ENCODE measurements at regions not wholly inside any gene's neighbourhood (a gene's known extent, or its start where the extent isn't known, plus 50 kb on each side); places are given as distances from the start of the nearest gene placed in this dataset.
A peak's percentile ranks its signal among the peaks of the same experiment; 100 is the strongest.
"Not testable (repeated sequence)": the region's sequence is repeated elsewhere in the genome, so short reads cannot be mapped to it uniquely, and the experiment has no call there.

GRCh38 chr9:62655705-62656104, 1465.9 kb downstream of the SPATA31A7 start:
- not testable (repeated sequence) for DNase-seq

GRCh38 chr9:62662733-62663507, 1473.1 kb downstream of the SPATA31A7 start:
- not testable (repeated sequence) for DNase-seq

DNA sequence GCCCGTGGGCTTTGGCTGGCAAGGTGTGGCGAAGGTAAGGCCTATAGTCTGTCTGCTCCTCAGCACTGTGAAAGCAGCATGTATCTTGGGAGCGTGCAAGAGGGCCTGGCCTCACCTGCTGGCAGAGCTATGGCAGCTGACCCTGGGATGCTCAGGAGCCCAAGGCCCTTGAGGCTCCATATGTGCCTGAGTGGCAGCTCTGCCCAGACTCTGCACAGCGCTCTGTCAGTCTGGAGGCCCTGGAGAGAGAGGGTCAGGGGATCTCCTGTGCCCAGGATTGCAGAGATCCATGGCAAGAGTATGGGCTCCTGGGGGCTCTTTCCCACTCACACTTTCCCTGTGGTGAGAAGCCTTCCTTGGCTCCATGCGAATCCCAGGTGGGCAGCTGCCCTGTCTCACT, 1473.7 kb downstream of the SPATA31A7 start:
- not testable (repeated sequence) for DNase-seq

DNA sequence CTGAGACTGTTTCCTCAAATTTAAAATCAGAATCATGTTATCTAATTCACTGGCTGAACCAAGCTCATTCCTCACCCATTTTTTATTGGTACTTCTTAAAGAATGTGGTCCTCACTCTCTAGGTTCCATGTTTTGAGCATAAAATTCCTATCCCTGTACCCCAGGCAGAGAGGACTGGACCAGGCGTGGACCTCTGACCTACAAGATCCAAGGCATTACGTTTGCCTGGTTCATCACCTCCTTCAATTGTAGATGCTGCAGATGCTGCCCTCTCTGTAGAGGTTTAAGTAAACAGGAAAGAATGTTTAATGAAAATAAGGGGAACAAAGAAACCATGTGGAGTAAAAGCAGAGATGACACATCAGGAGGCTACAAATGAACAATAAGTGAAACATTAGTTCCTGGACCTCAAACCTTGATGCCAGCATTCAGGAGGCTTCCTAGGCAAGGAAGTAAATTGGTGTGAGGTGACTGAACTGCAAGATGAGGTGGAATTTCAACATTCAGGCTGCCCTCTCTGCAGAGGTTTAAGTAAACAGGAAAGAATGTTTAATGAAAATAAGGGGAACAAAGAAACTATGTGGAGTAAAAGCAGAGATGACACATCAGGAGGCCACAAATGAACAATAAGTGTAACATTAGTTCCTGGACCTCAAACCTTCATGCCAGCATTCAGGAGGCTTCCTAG, 1477.4 kb downstream of the SPATA31A7 start:
- not testable (repeated sequence) for DNase-seq

GRCh38 chr9:62677016-62677415, 1487.2 kb downstream of the SPATA31A7 start:
- not testable (repeated sequence) for DNase-seq

GRCh38 chr9:62678336-62678735, 1488.5 kb downstream of the SPATA31A7 start:
- DNase-seq, result not testable (repeated sequence)

DNA sequence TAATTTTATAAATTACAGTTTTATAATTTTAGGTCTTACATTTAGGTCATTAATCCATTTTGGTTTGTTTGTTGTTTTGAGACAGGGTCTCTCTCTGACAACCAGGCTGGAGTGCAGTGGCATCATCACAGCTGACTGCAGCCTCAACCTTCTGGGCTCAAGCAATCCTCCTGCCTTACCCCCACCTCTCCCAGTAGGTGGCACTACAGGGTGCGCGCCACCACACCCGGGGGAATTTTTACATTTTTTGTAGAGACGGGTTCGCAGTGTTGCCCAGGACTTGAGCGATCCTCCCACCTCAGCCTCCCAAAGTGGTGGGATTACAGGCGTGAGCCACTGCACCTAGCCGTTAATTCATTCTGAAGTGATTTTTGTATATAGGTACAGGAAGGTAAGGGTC, 1489.2 kb downstream of the SPATA31A7 start:
- DNase-seq, result not testable (repeated sequence)

- DNase-seq, result not testable (repeated sequence)
Observed at GRCh38 chr9:62684833-62685647, 1495.2 kb downstream of the SPATA31A7 start.

DNA sequence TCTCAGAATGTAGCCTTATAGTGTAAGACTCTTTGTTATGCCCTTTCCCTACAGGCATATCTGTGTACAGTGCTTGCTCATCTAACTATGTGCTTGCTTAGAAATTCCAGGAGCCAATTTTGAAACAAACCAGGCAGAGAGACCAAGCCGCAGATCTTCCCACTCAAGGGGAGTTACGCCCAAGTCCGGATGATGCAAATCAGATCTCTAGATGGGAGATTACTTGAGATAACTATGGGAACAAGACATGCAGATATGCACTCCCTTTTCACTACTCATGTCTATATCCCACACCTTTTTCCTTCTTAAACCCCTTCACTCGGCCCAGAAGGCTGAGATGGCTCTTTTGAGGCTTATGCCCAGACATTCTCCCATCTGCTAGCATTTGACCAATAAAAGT, 1496.5 kb downstream of the SPATA31A7 start:
- not testable (repeated sequence) for DNase-seq

GRCh38 chr9:62693019-62693418, 1503.2 kb downstream of the SPATA31A7 start:
- not testable (repeated sequence) for DNase-seq

- not testable (repeated sequence) for DNase-seq
Observed at GRCh38 chr9:62711317-62711716, 1521.5 kb downstream of the SPATA31A7 start.

GRCh38 chr9:62725580-62725979, 1535.7 kb downstream of the SPATA31A7 start:
- DNase-seq, result not testable (repeated sequence)

- peak; percentile 0 for DNase-seq
Observed at GRCh38 chr9:62730229-62731000, 1540.6 kb downstream of the SPATA31A7 start.

GRCh38 chr9:62731015-62731414, 1541.2 kb downstream of the SPATA31A7 start:
- not testable (repeated sequence) for DNase-seq

- DNase-seq, result not testable (repeated sequence)
Observed at GRCh38 chr9:62737004-62737606, 1547.3 kb downstream of the SPATA31A7 start.

GRCh38 chr9:62737915-62738314, 1548.1 kb downstream of the SPATA31A7 start:
- not testable (repeated sequence) for DNase-seq

DNA sequence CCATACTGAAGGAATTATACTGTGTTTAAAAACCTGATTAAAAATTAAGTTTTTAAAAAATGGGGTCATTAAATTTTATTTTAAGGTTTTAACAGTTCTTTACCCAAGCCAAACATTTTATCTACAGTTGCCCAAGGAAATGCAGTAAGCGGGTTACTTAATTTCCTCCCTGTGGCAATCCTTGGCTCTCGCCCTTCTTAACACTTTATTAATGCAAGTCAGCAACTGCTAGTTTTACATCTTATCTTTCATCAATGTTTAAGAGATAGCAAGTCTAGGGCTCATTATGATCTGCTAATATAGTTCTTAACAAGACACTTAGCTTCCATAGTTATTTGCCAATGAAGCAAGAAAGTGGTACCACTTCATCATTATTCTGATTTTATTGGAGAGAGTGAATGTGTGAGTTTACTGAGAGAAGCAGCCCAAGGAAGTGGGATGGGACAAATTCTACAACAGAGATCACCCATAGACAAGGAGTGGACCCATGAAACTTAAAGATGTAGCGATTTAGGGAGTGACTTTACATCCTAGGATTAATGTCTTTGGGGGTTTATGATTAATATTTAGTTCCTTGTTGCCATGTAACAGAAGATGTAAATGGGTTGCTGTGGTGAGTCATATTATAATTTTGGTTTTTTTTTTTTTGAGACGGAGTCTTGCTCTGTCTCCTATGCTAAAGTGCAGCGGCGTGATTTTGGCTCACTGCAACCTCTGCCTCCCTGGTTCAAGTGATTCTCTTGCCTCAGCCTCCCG, 1556.1 kb downstream of the SPATA31A7 start:
- DNase-seq, result not testable (repeated sequence)
